GM18517 (cell line): ENCODE measurements at regions not wholly inside any gene's neighbourhood (a gene's known extent, or its start where the extent isn't known, plus 50 kb on each side); places are given as distances from the start of the nearest gene placed in this dataset.
"Not testable (repeated sequence)": the region's sequence is repeated elsewhere in the genome, so short reads cannot be mapped to it uniquely, and the experiment has no call there.

Experiments used
- ATAC-seq: cut with Tn5 transposase; IDR thresholded peaks from one replicate; pipeline ENCODE4 v1.9.1; 2021; ENCODE audit warnings: mild to moderate bottlenecking, moderate library complexity; ENCODE audit not compliant: unreplicated experiment

- ATAC-seq = not testable (repeated sequence)
These were observed 257.0 kb upstream of the OSR1 start for GRCh38 chr2:19615402-19615801.

GRCh38 chr2:19614066-19614465 is 255.6 kb upstream of the OSR1 start:
- no peak for ATAC-seq

- ATAC-seq = no peak
These were observed 253.3 kb upstream of the OSR1 start for GRCh38 chr2:19611491-19612332.

GRCh38 chr2:19609266-19609665 is 250.8 kb upstream of the OSR1 start:
- ATAC-seq = no peak

- no peak for ATAC-seq
These were observed 249.7 kb upstream of the OSR1 start for GRCh38 chr2:19607931-19608771.

- no peak for ATAC-seq
These were observed 249.0 kb upstream of the OSR1 start for GRCh38 chr2:19607400-19607799.

- no peak for ATAC-seq
These were observed 242.6 kb upstream of the OSR1 start for GRCh38 chr2:19600982-19601381.

- no peak for ATAC-seq
These were observed 242.1 kb upstream of the OSR1 start for GRCh38 chr2:19600506-19600905.

- ATAC-seq = no peak
These were observed 240.5 kb upstream of the OSR1 start for GRCh38 chr2:19598971-19599370.

GRCh38 chr2:19592197-19592596 is 233.8 kb upstream of the OSR1 start:
- ATAC-seq = no peak

- no peak for ATAC-seq
These were observed 231.4 kb upstream of the OSR1 start for GRCh38 chr2:19589791-19590190.

- ATAC-seq = no peak
These were observed 222.4 kb upstream of the OSR1 start for GRCh38 chr2:19580830-19581229.

GRCh38 chr2:19580264-19580663 is 221.8 kb upstream of the OSR1 start:
- ATAC-seq = no peak

- ATAC-seq = no peak
These were observed 221.0 kb upstream of the OSR1 start for GRCh38 chr2:19579461-19579860.

- no peak for ATAC-seq
These were observed 219.3 kb upstream of the OSR1 start for GRCh38 chr2:19577723-19578122.

- ATAC-seq = no peak
These were observed 218.0 kb upstream of the OSR1 start for GRCh38 chr2:19576411-19576810.

- no peak for ATAC-seq
These were observed 217.2 kb upstream of the OSR1 start for GRCh38 chr2:19575641-19576040.

GRCh38 chr2:19574778-19575260 is 216.4 kb upstream of the OSR1 start:
- ATAC-seq = no peak

- ATAC-seq = no peak
These were observed 215.4 kb upstream of the OSR1 start for GRCh38 chr2:19573784-19574183.

GRCh38 chr2:19571773-19572172 is 213.3 kb upstream of the OSR1 start:
- no peak for ATAC-seq

GRCh38 chr2:19569300-19569791 is 210.9 kb upstream of the OSR1 start:
- ATAC-seq = no peak

GRCh38 chr2:19568809-19569208 is 210.4 kb upstream of the OSR1 start:
- no peak for ATAC-seq
